ENCODE measurements at regions not wholly inside any gene's neighbourhood (a gene's known extent, or its start where the extent isn't known, plus 50 kb on each side); places are given as distances from the start of the nearest gene placed in this dataset.

DNA sequence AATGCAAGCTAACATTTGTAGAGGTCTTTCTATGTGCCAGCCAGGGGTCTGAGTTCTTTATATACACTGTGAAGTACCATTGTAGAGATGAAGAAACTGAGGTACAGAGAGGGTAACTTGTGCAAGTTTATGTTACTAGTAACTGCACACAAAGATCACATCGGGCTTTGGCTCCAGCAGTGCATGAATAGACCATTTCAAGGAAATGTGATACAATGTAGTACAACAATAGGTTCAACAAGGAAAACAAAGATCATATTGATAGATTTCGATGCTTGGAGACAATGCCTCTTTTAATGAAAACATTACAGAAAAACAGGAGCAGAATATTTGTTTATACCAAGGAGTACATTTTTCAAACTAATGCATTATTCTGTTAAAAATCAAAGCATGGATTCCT lies 115.3 kb downstream of the POLR2M start:
- TF ChIP-seq, protein P1, sequence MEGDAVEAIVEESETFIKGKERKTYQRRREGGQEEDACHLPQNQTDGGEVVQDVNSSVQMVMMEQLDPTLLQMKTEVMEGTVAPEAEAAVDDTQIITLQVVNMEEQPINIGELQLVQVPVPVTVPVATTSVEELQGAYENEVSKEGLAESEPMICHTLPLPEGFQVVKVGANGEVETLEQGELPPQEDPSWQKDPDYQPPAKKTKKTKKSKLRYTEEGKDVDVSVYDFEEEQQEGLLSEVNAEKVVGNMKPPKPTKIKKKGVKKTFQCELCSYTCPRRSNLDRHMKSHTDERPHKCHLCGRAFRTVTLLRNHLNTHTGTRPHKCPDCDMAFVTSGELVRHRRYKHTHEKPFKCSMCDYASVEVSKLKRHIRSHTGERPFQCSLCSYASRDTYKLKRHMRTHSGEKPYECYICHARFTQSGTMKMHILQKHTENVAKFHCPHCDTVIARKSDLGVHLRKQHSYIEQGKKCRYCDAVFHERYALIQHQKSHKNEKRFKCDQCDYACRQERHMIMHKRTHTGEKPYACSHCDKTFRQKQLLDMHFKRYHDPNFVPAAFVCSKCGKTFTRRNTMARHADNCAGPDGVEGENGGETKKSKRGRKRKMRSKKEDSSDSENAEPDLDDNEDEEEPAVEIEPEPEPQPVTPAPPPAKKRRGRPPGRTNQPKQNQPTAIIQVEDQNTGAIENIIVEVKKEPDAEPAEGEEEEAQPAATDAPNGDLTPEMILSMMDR (IDR thresholded peaks at IDR 0.05; ENCODE audit: insufficient read depth, low read length) = no peak
- TF ChIP-seq GABPA (IDR thresholded peaks at IDR 0.05; ENCODE audit: low read depth) (no peak), POLR2AphosphoS5 (IDR thresholded peaks at IDR 0.05; ENCODE audit: low read depth) (no peak), SPI1 (IDR thresholded peaks at IDR 0.05; ENCODE audit: borderline replicate concordance, low read depth) (no peak)
- TF ChIP-seq, protein P2, sequence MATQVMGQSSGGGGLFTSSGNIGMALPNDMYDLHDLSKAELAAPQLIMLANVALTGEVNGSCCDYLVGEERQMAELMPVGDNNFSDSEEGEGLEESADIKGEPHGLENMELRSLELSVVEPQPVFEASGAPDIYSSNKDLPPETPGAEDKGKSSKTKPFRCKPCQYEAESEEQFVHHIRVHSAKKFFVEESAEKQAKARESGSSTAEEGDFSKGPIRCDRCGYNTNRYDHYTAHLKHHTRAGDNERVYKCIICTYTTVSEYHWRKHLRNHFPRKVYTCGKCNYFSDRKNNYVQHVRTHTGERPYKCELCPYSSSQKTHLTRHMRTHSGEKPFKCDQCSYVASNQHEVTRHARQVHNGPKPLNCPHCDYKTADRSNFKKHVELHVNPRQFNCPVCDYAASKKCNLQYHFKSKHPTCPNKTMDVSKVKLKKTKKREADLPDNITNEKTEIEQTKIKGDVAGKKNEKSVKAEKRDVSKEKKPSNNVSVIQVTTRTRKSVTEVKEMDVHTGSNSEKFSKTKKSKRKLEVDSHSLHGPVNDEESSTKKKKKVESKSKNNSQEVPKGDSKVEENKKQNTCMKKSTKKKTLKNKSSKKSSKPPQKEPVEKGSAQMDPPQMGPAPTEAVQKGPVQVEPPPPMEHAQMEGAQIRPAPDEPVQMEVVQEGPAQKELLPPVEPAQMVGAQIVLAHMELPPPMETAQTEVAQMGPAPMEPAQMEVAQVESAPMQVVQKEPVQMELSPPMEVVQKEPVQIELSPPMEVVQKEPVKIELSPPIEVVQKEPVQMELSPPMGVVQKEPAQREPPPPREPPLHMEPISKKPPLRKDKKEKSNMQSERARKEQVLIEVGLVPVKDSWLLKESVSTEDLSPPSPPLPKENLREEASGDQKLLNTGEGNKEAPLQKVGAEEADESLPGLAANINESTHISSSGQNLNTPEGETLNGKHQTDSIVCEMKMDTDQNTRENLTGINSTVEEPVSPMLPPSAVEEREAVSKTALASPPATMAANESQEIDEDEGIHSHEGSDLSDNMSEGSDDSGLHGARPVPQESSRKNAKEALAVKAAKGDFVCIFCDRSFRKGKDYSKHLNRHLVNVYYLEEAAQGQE (IDR thresholded peaks at IDR 0.05; ENCODE audit: insufficient replicate concordance, low read depth) = no peak
